OCI-LY3 (cell line): ENCODE measurements at regions not wholly inside any gene's neighbourhood (a gene's known extent, or its start where the extent isn't known, plus 50 kb on each side); places are given as distances from the start of the nearest gene placed in this dataset.

ENCODE experiments used
- CTCF ChIP-seq: fragments of 200-600, 300-600 bp; sonication (generic); IDR thresholded peaks from 2 replicates; pipeline ENCODE4 v1.5.1; 2014; ENCODE audit warnings: antibody characterized with exemption, low read length, low read depth
- EZH2phosphoT487 ChIP-seq: fragments of 200-600 bp; shearing (Covaris generic); IDR thresholded peaks from 2 replicates; pipeline ENCODE4 v1.6.1; 2018; ENCODE audit warnings: antibody characterized with exemption, mixed run types, low read depth

- TF ChIP-seq CTCF (no peak), EZH2phosphoT487 (no peak)
Observed at GRCh38 chr18:27314996-27315395, 129.9 kb upstream of the CHST9 start.
